Stimulated activated CD4-positive, alpha-beta T cell treated with anti-CD3 and anti-CD28 coated beads, Interleukin-4, amount 100 ng/mL, for 4 hours (primary cell): ENCODE measurements at regions not wholly inside any gene's neighbourhood (a gene's known extent, or its start where the extent isn't known, plus 50 kb on each side); places are given as distances from the start of the nearest gene placed in this dataset.
"Not testable (repeated sequence)": the region's sequence is repeated elsewhere in the genome, so short reads cannot be mapped to it uniquely, and the experiment has no call there.

ENCODE experiments used
- DNase-seq, 2 experiments: peaks; one replicate each; pipeline ENCODE4 v3.0.0-alpha.2; 2020

DNA sequence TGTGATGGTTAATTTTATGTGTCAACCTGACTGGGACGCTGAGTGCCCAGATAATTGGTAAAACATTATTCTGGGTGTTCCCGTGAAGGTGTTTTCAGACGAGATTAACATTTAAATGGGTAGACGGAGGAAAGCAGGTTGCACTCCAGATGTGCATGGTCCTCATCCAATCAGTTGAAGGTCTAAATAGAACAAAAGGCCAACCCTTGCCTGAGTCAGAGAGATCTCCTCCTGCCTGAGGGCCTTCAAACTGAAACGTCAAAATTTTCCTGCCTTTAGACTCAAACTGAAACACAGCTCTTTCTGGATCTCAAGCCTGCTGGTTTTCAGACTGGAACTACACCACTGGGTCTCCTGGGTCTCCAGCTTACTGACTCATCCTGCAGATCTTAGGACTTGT, 73.5 kb downstream of the NPIPA8 start:
- DNase-seq: not testable (repeated sequence)

DNA sequence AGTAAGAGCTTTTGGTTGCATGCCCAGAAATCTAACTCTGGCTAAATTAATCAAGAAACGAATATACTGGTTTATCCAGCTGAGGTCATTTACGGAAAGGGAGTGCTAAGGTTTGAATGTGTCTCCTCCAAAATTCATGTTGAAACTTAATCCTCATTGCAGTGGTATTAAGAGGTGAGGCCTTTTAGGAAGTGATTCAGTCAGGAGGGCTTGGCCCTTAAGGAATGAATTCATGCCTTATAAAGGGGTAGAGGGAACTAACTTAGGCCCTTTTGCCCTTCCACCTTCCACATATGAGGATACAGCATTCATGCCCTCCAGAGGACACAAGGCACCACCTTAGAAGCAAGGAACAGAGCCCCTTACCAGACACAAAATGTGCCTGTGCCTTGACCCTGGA, 74.7 kb downstream of the NPIPA8 start:
- not testable (repeated sequence) for DNase-seq

DNA sequence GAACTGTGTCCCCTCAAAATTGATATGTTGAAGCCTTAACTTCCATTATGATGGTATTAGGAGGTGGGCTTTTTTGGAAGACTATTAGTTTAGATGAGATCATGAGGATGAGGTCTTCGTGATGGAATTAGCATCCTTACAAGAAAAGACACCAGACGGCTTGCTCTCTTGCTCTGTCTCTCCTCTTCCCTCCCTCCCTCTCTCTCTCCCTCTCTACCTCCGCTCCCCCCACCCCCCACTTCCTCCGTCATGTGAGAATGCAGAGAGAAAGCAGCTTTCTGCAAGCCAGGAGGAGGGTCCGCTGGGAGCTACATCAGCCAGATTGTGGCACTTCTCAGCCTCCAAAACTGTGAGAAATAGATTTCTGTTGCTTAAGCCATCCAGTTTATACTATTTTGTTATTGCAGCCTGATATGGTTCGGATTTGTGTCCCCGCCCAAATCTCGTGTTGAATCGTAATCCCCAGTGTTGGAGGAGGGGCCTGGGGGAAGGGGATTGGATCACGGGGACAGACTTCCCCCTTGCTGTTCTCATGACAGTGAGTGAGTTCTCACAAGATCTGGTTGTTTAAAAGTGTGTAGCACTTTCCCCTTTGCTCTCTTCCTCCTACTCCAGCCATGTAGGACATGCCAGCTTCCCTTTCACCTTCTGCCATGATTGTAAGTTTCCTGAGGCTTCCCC, 76.9 kb downstream of the NPIPA8 start:
- not testable (repeated sequence) for DNase-seq

DNA sequence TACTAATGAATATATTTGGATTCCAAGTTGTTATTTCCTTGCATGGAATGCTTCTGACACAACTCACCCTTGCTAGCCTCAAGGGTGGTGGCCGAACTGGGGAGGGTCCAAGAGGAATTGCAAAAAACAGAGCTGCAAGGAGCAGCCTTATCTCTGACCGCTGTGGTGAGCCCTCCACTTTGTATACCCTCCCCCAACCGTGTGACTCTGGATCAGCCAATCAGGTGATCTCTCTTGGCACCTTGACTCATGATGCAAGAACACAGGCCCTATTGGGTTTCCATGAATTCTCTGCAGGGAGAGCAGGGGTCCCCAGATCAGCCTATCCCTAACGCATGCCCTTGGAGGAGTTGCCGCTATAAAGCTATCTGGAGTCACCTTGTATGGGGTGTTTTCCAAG, 83.6 kb downstream of the NPIPA8 start:
- not testable (repeated sequence) for DNase-seq

DNA sequence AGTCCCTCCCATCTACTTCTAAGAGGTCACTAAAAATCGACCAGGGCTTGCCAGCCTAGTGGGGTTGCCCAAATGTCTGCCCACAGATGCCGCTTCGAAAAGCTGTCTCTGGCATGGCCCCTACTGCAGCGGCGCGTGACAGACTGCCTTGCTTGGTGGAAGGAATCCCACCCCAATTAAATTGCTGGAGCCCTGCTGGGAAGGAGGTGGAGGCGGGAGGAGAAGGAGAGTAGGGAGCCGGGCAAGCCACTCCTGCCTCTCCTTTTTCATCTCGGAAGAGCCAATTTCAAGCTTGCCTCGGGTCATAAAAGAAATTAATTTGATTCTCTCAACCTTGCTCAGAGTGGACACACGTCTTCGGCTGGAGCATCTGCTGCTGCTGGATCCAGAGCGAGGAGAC, 106.0 kb downstream of the NPIPA8 start:
- DNase-seq: not testable (repeated sequence)

DNA sequence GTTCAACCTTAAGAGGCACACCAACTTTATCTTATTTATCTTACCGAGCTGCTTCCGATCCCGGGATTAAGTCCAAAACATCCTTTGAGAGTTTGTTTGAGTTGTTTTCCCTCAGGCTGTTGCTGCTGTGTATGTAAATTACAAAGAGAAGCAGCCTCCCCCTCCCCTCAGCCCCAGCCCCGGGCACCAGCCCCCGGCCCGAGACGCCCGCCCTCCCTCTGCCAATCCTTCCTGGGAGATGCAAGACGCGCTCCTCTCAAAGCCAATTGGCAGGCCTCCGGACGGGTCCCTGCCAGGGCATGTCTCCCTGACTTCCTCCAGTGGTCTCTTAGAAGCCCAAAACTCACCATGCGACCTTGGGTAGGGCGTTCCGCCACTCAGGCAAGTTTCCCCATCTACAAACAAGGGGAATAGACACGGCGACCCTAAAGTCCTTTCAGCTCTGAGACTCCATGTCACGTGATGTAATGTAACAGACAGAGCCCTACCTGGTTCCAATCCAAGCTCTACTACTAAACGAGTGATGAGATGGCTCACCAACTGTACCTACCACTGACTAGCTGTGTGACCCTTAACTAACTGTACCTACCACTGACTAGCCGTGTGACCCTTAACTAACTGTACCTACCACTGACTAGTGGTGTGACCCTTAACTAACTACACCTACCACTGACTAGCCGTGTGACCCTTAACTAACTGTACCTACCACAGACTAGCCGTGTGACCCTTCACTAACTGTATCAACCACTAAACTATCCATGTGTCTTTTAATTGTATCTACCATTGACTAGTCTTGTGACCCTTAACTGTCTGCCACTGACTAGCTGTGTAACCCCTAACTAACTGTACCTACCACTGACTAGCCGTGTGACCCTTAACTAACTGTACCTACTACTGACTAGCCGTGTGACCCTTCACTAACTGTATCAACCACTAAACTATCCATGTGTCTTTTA, 114.2 kb downstream of the NPIPA8 start:
- DNase-seq: not testable (repeated sequence)

DNA sequence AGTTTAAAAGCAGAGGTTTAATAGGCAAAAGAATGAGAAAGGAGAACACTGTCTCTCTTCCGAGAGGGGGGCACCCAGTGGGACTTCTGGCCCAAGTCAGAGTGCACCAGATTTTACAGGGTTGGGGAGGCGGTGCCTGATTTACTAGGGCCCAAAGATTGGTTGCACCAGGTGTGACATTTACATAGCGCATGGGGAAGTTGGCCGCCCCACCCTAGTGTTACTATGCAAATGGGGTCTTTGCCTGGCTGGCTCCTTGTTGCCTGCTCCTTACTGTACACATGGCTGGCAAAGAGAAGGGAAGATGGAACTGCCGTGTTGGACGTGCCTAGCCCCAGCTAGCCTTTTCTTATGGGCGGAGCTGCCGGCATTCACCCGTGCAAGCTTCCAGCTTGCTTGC, 118.8 kb downstream of the NPIPA8 start:
- not testable (repeated sequence) for DNase-seq

DNA sequence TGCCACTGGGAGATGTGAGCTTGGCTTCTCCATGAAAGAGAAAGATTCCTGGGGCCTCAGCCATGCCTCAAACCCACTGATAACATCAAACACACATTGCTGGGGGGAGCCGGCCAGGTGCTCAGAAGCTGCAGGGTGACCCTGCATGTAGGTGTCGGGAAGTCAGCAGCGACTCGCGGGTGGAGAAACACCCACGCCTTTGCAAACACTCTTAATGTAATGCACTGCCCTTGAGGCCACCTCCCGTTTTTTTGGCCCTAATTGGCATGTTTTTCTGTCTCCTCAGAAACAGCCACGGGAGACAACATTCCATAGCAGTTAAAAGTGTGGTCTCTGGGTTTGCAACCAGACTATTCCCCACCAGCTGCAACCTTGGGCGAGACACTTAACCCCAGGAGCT, 119.7 kb downstream of the NPIPA8 start:
- not testable (repeated sequence) for DNase-seq

DNA sequence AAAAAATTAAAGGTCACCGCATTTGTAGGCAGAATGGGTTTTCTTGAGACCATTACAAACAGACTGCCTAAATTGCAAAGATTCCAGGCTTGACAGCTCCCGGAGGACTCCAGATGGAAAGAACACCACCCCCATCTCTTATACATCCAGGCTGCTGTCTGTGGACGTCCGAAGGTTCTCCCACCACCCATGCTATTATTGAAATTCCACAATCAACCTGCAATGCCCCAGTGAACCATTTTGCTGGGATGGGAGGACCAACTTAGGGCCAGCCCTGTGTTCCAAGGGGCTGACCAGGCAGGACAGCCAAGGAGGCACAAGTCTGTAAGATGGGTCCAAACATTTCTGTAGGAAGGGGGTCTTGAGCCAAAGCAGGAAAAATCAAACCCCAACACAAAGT, 122.7 kb downstream of the NPIPA8 start:
- not testable (repeated sequence) for DNase-seq

DNA sequence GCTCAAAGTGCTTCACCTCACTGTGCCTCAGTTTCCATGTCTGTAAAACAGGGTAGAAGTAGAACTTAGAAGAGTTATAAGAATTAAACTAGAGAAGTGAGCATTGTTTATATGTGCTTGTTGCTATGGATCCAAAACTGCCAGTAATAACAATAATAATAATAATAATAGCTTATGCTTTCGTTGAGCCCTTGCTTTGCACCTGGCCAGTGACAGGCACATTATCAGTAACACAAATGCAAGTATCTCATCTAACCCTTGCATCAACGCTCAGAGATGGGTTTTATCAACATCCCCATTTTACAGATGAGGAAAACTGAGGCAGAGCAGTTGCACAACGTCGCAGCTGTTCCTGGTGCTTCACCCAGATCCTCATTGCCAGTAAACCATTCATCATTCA, 125.0 kb downstream of the NPIPA8 start:
- DNase-seq: not testable (repeated sequence)

DNA sequence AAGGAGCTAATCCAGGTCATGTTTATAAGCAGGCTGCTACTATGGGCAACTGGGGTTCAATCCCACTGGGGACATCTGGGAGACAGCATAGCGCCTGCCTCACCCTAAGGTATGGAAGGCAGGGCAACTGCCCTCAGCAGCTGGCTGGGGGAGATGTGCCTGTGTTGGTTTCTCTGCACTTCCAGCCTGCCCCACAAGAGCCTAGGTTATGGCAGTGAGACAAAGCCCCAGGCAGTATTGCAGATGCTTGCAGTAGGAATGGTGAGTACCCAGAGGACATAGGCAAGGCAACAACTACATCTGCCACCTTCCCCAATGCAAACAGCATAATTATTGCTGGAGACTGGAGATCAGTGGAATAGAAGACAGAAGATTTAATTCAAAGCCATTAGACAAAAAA, 131.8 kb downstream of the NPIPA8 start:
- not testable (repeated sequence) for DNase-seq

DNA sequence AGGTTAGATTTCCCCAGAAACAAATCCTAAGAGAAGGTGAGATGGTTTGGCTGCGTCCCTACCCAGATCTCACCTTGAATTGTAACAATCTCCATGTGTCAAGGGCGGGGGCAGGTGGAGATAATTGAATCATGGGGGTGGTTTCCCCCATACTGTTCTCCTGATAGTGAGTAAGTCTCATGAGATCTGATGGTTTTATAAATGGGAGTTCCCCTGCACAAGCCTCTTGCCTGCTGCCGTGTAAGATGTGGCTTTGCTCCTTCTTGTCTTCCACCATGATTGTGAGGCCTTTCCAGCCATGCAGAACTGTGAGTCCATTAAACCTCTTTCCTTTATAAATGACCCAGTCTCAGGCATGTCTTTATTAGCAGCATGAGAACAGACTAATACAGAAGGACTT, 132.2 kb downstream of the NPIPA8 start:
- DNase-seq: not testable (repeated sequence)

DNA sequence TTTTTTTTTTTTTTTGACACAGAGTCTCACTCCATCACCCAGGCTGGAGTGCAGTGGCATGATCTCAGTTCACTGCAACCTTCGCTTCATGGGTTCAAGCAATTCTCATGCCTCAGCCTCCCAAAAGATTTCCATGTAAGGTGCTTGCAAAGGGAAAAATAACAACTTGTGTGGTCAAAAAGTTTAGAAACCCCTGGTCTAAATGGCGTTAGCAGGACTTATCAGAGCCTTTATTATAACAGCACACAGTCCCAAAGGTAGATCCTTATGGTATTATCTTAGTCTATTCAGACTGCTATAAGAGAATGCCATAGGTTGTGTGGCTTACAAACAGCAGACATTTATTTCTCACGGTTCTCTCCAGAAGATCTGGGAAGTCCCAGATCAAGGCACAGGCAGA, 135.0 kb downstream of the NPIPA8 start:
- not testable (repeated sequence) for DNase-seq

DNA sequence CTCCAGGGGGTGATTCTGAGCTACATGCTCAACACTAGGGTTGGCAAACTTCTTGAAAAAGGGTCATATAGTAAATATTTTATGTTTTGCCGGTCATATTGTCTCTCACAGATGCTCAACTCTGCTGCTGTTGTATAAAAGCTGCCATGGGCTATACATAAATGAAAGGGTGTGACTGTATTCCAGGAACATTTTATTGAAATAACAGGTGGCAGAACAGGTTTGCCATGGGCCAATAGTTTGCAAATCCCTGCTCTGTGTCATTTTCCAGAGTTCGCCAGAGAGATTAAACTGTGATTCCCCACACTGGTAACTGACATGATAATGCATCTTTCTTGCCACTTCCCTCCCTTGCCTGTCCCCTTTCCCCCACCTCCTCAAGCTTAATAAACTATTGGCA, 144.1 kb downstream of the NPIPA8 start:
- DNase-seq: not testable (repeated sequence)

DNA sequence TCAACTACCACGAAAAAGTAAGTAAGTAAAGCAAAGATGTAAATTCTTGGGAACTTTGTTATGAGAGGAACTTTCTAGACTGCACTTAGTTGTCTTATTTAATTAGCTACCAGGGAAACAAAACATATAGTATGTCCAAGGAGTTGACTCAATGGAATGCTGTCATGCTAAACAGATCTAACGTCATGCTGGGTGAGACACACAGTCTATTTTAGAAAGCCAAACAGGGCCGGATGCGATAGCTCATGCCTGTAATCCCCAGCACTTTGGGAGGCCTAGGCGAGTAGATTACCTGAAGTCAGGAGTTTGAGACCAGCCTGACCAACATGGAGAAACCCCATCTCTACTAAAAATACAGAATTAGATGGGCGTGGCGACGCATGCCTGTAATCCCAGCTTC, 146.4 kb downstream of the NPIPA8 start:
- not testable (repeated sequence) for DNase-seq

DNA sequence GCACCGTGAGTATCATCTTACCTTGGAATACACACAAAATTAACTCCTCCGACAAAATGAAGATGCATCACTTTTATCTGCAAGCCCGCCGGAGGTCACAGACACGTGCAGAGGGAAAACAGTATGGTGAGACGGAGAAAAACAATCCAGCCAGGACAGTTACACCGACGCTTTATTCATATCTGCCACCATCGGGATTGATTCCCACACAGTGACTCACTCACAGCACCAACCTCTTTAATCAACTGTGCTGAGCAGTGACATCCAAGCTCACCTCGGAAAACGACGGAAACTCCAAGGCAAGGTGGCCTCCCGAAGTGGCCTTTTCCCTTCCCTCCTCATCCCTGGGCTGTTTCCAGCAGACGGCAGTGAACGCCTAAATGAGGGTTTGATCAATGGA, 151.8 kb downstream of the NPIPA8 start:
- not testable (repeated sequence) for DNase-seq

DNA sequence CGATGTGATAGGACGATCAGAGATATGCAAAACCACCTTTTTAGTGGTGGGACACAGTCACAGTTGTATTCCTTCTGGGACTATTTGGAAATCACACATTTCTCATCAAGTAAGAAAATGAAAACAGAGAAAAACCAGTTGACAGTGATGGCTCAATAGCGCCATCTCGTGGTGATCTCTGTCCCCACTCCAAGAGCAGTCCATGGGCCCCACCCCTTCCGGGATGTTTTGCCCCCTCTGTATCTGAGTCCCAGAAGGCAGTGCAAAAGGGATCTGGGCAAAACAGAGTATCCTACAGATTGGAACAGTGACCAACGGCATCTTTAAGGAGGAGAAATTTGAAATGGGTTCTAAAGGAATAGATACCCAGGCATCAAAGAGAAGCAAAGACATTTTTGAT, 155.5 kb downstream of the NPIPA8 start:
- DNase-seq: not testable (repeated sequence)

DNA sequence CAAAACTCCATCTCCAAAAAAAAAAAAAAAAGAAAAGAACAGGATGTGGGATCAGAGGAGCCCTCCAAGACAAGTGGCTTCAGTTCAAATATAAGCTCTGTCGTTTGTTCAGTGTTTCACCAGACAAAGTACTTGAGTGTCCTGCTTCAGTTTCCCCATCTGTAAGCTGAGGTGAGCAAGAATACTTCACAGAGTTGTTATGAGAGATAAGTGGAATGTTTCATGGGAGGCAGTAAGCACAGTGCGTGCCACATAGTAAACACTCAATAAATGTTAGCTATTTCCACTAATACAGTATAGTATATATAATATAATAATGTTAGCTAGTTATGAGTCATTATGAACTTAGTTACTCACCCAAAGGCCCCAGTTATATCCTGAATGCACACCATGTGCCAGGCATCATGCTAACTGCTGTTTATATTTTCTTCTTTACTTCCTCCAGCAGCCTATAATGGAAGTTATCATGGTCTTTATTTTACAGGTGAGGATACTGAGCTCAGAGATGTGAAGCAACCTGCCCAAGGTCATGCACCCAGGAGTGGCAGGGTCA, 162.5 kb downstream of the NPIPA8 start:
- DNase-seq: not testable (repeated sequence)

DNA sequence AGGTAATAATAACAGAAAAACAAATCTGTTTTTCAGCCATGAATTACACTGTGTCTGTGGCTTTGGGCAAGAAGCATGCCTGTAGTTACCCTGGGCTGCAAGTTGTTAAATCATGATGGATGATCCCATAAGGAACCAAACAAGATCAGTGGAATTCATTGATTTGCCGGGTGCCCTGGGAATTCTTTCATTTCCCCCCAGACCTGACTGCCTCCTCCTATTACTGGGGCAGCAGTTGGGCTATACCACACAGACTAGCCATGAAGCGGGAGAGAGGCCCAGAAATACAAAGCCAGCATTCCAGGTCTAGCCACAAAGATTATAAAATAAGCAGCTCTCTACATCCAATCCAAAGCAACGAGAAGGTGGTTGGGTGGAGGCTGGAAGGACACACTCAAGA, 174.2 kb downstream of the NPIPA8 start:
- not testable (repeated sequence) for DNase-seq

DNA sequence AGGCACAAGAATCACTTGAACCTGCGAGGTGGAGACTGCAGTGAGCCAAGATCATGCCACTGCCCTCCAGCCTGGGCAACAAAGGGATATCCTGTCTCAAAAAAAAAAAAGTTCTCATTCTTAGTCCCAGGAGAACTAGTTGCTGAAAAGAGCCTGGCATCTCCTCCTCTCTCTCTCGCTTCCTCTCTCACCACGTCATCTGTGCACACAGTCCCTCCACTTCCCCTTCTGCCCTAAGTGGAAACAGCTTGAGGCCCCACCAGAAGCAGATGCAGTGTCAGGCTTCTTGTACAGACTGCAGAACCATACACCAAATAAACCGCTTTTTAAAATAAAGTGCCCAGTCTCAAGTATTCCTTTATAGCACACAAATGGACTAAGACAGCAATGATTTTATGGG, 175.3 kb downstream of the NPIPA8 start:
- not testable (repeated sequence) for DNase-seq

DNA sequence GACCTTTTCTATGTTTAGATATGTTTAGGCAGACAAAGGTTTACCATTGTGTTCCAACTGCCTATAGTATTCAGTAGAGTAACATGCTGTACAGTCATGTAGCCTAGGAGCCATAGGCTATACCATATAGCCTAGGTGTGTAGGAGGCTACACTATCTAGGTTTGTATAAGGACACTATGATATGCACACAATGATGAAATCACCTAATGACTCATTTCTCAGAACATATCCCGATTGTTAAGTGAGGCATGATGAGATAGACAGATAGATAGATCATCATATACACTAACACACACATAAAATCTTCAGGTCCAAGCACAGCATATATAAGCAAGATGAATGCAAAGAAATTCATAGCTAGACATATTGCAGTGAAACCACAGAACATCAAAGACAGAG, 177.4 kb downstream of the NPIPA8 start:
- not testable (repeated sequence) for DNase-seq

DNA sequence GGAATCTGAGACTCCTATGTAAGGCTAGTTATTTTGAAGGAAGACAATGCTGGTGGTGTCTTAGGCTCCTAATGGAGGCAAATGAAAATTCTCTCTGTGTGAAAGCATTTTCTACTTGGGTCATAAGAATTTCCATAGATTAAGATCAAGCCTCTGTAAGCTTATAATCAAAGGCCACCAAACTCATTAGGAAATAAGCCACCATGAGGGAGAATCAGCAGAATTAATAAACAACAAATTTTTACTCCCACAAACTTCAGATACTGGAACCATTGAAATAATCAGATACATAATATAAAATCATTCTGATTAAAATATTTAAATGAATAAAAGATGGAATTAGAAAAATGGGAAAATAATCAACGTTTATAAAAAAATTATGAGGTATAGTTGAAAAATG, 178.7 kb downstream of the NPIPA8 start:
- DNase-seq: not testable (repeated sequence)

DNA sequence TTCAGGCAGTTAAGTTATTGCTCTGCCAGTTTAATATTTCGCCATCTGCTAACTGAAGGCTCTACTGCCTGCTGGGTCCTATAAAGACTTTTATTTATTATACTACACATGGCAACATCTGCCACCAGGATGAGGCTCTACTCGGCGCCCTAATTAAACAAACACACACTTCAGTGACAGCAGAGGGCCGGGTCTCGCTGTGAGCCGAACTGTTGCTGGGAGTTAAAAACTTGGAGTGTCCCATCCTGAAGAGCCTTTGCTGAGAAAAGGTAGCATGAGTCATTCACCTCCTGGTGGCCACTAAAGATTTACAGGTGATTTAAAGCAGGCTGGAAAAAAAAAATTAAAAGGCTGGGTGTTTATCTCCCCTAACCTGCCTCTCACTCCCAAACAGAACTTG, 183.7 kb downstream of the NPIPA8 start:
- not testable (repeated sequence) for DNase-seq

DNA sequence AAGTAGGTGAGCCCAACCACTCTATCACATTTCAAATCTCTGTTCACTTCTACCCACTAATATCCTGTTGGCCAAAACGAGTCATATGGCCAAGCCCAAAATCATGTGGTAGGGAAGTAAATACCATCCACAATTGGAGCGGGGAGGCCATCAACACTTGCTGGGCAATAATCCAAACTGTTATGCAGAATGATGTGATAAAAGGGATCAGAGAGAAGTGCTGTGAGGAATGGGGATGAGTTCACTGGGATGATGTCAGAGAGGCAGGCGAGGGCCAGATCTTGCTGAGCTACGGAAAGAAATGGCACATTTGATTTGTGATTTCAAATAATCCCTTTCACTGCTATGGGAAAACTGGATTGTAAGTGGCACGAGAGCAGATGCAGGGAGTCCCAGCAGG, 188.4 kb downstream of the NPIPA8 start:
- not testable (repeated sequence) for DNase-seq
